ENCODE measurements at regions not wholly inside any gene's neighbourhood (a gene's known extent, or its start where the extent isn't known, plus 50 kb on each side); places are given as distances from the start of the nearest gene placed in this dataset.

- no peak for TF ChIP-seq POLR2AphosphoS5 (IDR thresholded peaks at IDR 0.05)
- TF ChIP-seq POLR2A (IDR thresholded peaks at IDR 0.05), result no peak
- no peak for TF ChIP-seq CTCF (IDR thresholded peaks at IDR 0.05)
- TF ChIP-seq EP300 (IDR thresholded peaks at IDR 0.05), result no peak
Observed at GRCh38 chr22:49067504-49067903, 760.2 kb downstream of the BRD1 start.
